B cell (primary cell): ENCODE measurements at regions not wholly inside any gene's neighbourhood (a gene's known extent, or its start where the extent isn't known, plus 50 kb on each side); places are given as distances from the start of the nearest gene placed in this dataset.

ENCODE experiments used
- ATAC-seq: fragments of 200-7000 bp; cut with Tn5 transposase; one replicate; pipeline ENCODE4 v1.10.0; 2021; ENCODE audit warnings: low read depth, mild to moderate bottlenecking, moderate number of reproducible peaks, moderate library complexity
- CTCF ChIA-PET: fragments of 350-600 bp; sonication (Branson Sonifier 250); formaldehyde crosslinking; loops from one replicate; lab custom pipeline; 2021; ENCODE audit warnings: antibody characterized with exemption, inconsistent platforms; lab: Charles Lee
- POLR2A ChIA-PET: fragments of 350-600 bp; sonication (Branson Sonifier 250); formaldehyde crosslinking; loops from one replicate; lab custom pipeline; 2021; ENCODE audit warnings: antibody characterized with exemption; lab: Charles Lee
- DNase-seq: peaks from one replicate; pipeline ENCODE4 v3.0.0; 2013
- H2AFZ ChIP-seq: 2 replicates; pipeline ENCODE4 v1.6.1; 2012; ENCODE audit warnings: mild to moderate bottlenecking, low read depth, low read length; ENCODE audit not compliant: insufficient read depth, poor library complexity, severe bottlenecking
- H3K27ac ChIP-seq, 2 donors: 1 replicate in 1 of 2; 2 replicates in 1 of 2; pipeline ENCODE4 v1.5.1; 2012 to 2013; ENCODE audit warnings: low read length in 2 of 2, mild to moderate bottlenecking in 2 of 2, moderate library complexity in 1 of 2
- H3K27me3 ChIP-seq, 4 experiments: fragments of 200-600 bp in 1 of 4; sonication (generic) in 1 of 4; replicated peaks in 1 of 4; 1 replicate in 2 of 4; 2 replicates in 2 of 4; pipeline versions ENCODE4 v1.6.1 to v1.7.0; 2013 to 2016; ENCODE audit warnings: low read length in 3 of 4, mild to moderate bottlenecking in 2 of 4, mixed read lengths in 1 of 4, moderate library complexity in 1 of 4; ENCODE audit not compliant: insufficient read depth in 4 of 4, control insufficient read depth in 3 of 4; ENCODE audit errors: control extremely low read depth in 1 of 4
- H3K36me3 ChIP-seq, 2 experiments: replicated peaks in 1 of 2; 1 replicate in 1 of 2; 2 replicates in 1 of 2; pipeline versions ENCODE4 v1.6.1 to v1.7.1; 2013; ENCODE audit warnings: low read length in 1 of 2; ENCODE audit not compliant: insufficient read depth in 2 of 2, control insufficient read depth in 1 of 2; ENCODE audit errors: control extremely low read depth in 1 of 2, extremely low read depth in 1 of 2
- H3K4me1 ChIP-seq, 2 donors: fragments of 200-600 bp in 1 of 2; sonication (generic) in 1 of 2; 1 replicate in 1 of 2; 2 replicates in 1 of 2; pipeline versions ENCODE4 v1.5.1 to v1.6.1; 2013 to 2017; ENCODE audit warnings: low read length in 2 of 2; ENCODE audit not compliant: control insufficient read depth in 2 of 2, insufficient read depth in 2 of 2
- H3K4me2 ChIP-seq: replicated peaks from 2 replicates; pipeline ENCODE3; 2012; ENCODE audit warnings: mild to moderate bottlenecking, low read depth, low read length; ENCODE audit not compliant: poor library complexity, severe bottlenecking
- H3K4me3 ChIP-seq, 5 experiments: fragments of 200-600 bp in 1 of 5; sonication (generic) in 1 of 5; 1 replicate in 3 of 5; 2 replicates in 2 of 5; pipeline versions ENCODE4 v1.5.1 to v1.7.0; 2011 to 2016; ENCODE audit warnings: low read length in 4 of 5, mild to moderate bottlenecking in 4 of 5, low read depth in 2 of 5, control low read depth in 1 of 5, moderate library complexity in 1 of 5; ENCODE audit not compliant: insufficient read depth in 1 of 5; ENCODE audit errors: control extremely low read depth in 1 of 5, extremely low read depth in 1 of 5
- H3K79me2 ChIP-seq: fragments of 200-600 bp; sonication (generic); one replicate; pipeline ENCODE4 v1.6.0; 2016; ENCODE audit warnings: low read length; ENCODE audit not compliant: control insufficient read depth, insufficient read depth
- H3K9ac ChIP-seq: fragments of 200-600 bp; sonication (generic); 2 replicates; pipeline ENCODE4 v1.6.1; 2017; ENCODE audit warnings: mild to moderate bottlenecking, low read length, moderate library complexity
- H3K9me3 ChIP-seq, 3 donors: one replicate each; pipeline versions ENCODE4 v1.6.1 to v1.7.1; 2013; ENCODE audit warnings: low read length in 2 of 3; ENCODE audit not compliant: control insufficient read depth in 2 of 3, insufficient read depth in 1 of 3; ENCODE audit errors: control extremely low read depth in 1 of 3
- H4K20me1 ChIP-seq: 2 replicates; pipeline ENCODE4 v1.6.0; 2012; ENCODE audit warnings: mild to moderate bottlenecking, low read length; ENCODE audit not compliant: insufficient read depth, control insufficient read depth, poor library complexity, severe bottlenecking
- H3K27ac Mint-ChIP-seq: one replicate; pipeline ENCODE4 v1.8.0; 2021; ENCODE audit warnings: mixed read lengths
- H3K27me3 Mint-ChIP-seq: one replicate; pipeline ENCODE4 v1.8.0; 2021; ENCODE audit warnings: mixed read lengths
- H3K4me1 Mint-ChIP-seq: one replicate; pipeline ENCODE4 v1.8.0; 2021; ENCODE audit warnings: mixed read lengths
- H3K4me3 Mint-ChIP-seq: one replicate; pipeline ENCODE4 v1.8.0; 2021; ENCODE audit warnings: mixed read lengths
- H3K9me3 Mint-ChIP-seq: one replicate; pipeline ENCODE4 v1.8.0; 2022; ENCODE audit warnings: mixed read lengths; ENCODE audit not compliant: insufficient read depth
- EZH2 ChIP-seq: IDR thresholded peaks from 2 replicates; pipeline ENCODE4 v1.6.1; 2012; ENCODE audit warnings: borderline replicate concordance, low read depth, mild to moderate bottlenecking, moderate library complexity, low read length; ENCODE audit not compliant: insufficient read depth, poor library complexity, severe bottlenecking
- WGBS: methylation state at CpG from one replicate; pipeline ENCODE4 v1.1.5; 2013; ENCODE audit warnings: missing lambda C conversion rate; ENCODE audit not compliant: insufficient coverage; 5-methylcytosine and 5-hydroxymethylcytosine counted together
- intact Hi-C: fragments of 100-400 bp; cut with micrococcal nuclease; formaldehyde crosslinking; loops from one replicate; pipeline ENCODE4 v1.10.0; 2022
- TF ChIP-seq, protein P1 (sequence below): fragments of 200-600 bp; IDR thresholded peaks from one replicate; pipeline ENCODE4 v1.8.0; 2022; ENCODE audit warnings: antibody characterized with exemption, mild to moderate bottlenecking

DNA sequence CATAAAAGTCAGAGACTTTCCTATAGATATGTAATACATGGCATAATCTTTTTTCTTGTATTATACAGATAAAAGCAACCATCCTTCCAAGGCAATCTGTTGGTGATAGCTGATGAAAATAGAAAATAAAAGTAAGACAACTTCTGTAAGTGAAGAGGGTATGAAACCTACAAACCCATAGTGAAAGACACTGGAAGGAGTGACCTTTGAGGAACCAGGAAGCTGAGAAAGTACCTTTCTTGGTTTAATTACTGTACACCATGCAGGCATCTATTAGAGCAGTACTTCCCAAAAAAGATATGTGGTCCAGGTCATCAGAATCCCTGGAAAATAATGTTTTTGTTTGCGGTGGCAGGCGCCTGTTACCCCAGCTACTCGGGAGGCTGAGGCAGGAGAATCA lies 906.6 kb upstream of the KLHL29 start:
- Mint-ChIP-seq H3K9me3 (peaks cover 8% of the 10 kb centered on the region), H3K27ac (no peak overlapping the region), H3K4me3 (no peak overlapping the region), H3K27me3 (no peaks in the 10 kb centered on the region), H3K4me1 (no peaks in the 10 kb centered on the region)
- ATAC-seq (no peak), DNase-seq (no peak)
- no peaks in the 10 kb centered on the region for H4K20me1 ChIP-seq
- no peak overlapping the region for H3K27ac ChIP-seq
- H3K4me2 ChIP-seq = no peak overlapping the region
- no peaks in the 10 kb centered on the region for H3K36me3 ChIP-seq
- ChIA-PET POLR2A (no interaction called here), CTCF (no interaction called here)
- H2AFZ ChIP-seq = no peak overlapping the region
- H3K4me1 ChIP-seq = no peaks in the 10 kb centered on the region
- intact Hi-C loops = no loop called here
- H3K27me3 ChIP-seq = no peaks in the 10 kb centered on the region
- H3K79me2 ChIP-seq = no peaks in the 10 kb centered on the region
- TF ChIP-seq EZH2 = no peak
- TF ChIP-seq, protein P1, sequence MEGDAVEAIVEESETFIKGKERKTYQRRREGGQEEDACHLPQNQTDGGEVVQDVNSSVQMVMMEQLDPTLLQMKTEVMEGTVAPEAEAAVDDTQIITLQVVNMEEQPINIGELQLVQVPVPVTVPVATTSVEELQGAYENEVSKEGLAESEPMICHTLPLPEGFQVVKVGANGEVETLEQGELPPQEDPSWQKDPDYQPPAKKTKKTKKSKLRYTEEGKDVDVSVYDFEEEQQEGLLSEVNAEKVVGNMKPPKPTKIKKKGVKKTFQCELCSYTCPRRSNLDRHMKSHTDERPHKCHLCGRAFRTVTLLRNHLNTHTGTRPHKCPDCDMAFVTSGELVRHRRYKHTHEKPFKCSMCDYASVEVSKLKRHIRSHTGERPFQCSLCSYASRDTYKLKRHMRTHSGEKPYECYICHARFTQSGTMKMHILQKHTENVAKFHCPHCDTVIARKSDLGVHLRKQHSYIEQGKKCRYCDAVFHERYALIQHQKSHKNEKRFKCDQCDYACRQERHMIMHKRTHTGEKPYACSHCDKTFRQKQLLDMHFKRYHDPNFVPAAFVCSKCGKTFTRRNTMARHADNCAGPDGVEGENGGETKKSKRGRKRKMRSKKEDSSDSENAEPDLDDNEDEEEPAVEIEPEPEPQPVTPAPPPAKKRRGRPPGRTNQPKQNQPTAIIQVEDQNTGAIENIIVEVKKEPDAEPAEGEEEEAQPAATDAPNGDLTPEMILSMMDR = no peak
- peaks cover 0 to 5% (median 0%) of the 10 kb centered on the region in 3 donors for H3K9me3 ChIP-seq
- WGBS = 100% methylated on average over 2 of the region's 3 CpGs
- no peak overlapping the region for H3K9ac ChIP-seq
- H3K4me3 ChIP-seq = no peak overlapping the region

DNA sequence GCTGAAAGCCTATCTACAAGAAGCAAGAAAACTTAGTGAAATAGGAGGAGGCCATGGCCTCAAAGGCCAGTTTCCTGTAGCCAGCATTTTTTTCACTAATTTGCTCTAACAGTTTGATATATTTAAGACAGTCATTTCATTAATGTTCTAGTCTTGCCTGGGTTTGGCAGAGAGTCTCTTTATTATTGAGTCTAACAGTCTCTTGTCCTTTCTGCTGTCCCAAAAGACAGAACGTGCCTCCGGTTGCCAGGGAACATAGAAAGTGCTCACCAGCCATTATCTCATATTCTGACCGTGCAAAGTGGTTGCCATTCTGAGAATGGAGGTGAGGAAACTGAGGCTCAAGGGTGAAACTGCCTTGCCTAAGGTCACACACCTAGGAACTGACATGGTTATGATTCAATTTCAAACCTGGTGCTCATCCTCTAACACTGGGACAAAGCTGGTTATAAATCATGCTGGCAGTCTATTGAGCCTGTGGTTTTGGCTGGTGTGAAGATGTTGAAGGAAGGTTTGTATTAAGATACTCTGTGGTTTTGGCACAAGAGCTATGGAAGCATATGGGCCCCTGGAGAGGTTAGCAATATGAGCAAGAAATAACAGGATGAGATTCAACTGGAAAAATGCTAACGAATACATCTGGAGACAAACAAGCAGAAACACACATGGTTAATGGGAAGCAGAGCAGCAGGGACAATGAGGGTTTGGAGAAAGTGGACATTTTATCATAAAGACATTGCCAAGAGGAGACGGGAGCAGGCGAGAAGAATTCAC lies 903.3 kb upstream of the KLHL29 start:
- ChIA-PET POLR2A (no interaction called here), CTCF (no interaction called here)
- Histone ChIP-seq H3K79me2 (no peaks in the 10 kb centered on the region), H2AFZ (no peak overlapping the region), H3K4me1 (no peaks in the 10 kb centered on the region), H3K9me3 (no peaks in the 10 kb centered on the region), H4K20me1 (no peaks in the 10 kb centered on the region), H3K27ac (no peak overlapping the region), H3K27me3 (no peaks in the 10 kb centered on the region), H3K4me2 (no peak overlapping the region), H3K4me3 (no peak overlapping the region), H3K9ac (no peak overlapping the region), H3K36me3 (no peaks in the 10 kb centered on the region)
- intact Hi-C loops = no loop called here
- Mint-ChIP-seq H3K4me3 (no peak overlapping the region), H3K27me3 (no peaks in the 10 kb centered on the region), H3K9me3 (peaks cover 1% of the 10 kb centered on the region), H3K4me1 (no peaks in the 10 kb centered on the region), H3K27ac (no peak overlapping the region)
- no peak for TF ChIP-seq EZH2
- TF ChIP-seq, protein P1 = no peak
- ATAC-seq (no peak), DNase-seq (no peak)
- 78% methylated on average over 5 of the region's 6 CpGs for WGBS
